Retina (tissue), 1 donor: ENCODE measurements at regions not wholly inside any gene's neighbourhood (a gene's known extent, or its start where the extent isn't known, plus 50 kb on each side); places are given as distances from the start of the nearest gene placed in this dataset.
"Not testable (repeated sequence)": the region's sequence is repeated elsewhere in the genome, so short reads cannot be mapped to it uniquely, and the experiment has no call there.

Experiments
- DNase-seq: peaks from one replicate; pipeline ENCODE4 v3.0.0-alpha.2; 2016

DNA sequence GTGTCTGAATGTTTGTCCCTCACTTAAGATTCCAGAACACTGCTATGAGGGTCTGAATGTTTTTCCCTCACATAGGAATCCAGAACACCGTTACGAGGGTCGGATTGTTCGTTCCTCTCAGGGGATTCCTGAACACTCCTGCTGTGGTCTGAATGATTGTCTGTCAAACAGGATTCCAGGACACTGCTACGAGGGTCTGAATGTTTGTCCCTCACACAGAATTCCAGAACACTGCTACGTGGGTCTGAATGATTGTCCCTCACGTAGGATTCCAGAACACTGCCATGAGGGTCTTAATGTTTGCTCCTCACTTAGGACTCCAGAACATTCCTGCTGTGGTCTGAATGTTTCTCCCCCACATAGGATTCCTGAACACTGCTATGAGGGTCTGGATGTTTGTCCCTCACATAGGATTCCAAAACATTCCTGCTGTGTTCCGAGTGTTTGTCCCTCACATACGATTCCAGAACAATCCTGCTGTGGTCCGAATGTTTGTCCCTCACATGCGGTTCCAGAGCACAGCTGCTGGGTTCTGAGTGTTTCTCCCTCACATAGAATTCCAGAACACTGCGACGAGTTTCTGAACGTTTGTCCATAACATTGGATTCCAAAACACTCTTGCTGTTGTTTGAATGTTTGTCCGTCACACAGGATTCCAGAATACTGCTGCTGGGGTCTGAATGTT lies 199.5 kb downstream of the FOXD4L6 start:
- no peak for DNase-seq

DNA sequence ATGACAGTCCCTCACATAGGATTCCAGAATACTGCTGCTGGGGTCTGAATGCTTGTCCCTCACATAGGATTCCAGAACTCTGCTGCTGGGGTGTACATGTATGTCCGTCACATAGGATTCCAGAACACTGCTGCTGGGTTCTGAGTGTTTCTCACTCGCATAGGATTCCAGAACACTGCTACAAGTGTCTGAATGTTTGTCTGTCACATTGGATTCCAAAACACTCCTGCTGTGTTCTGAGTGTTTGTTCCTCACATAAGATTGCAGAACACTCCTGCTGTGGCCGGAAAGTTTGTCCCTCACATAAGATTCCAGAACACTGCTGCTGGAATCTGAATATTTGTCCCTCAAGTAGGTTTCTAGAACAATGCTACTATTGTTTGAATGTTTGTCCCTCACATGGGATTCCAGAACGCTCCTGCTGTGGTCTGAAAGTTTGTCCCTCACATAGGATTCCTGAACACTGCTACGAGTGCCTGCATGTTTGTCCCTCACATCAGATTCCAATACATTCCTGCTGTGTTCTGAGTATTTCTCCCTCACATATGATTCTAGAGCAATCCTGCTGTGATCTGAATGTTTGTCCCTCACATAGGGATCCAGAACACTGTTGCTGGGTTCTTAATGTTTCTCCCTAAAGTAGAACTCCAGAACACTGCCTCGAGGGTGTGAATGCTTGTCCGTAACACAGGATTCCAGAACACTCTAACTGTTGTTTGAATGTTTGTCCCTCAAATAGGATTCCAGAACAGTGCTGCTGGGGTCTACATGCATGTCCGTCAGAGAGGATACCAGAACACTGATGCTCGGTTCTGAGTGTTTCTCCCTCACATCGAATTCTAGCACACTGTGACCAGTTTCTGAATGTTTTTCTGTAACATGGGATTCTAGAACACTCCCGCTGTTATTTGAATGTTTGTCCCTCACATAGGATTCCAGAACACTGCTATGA lies 200.4 kb downstream of the FOXD4L6 start:
- DNase-seq, result no peak

GRCh38 chr9:40927260-40927631 lies 201.2 kb downstream of the FOXD4L6 start:
- no peak for DNase-seq

DNA sequence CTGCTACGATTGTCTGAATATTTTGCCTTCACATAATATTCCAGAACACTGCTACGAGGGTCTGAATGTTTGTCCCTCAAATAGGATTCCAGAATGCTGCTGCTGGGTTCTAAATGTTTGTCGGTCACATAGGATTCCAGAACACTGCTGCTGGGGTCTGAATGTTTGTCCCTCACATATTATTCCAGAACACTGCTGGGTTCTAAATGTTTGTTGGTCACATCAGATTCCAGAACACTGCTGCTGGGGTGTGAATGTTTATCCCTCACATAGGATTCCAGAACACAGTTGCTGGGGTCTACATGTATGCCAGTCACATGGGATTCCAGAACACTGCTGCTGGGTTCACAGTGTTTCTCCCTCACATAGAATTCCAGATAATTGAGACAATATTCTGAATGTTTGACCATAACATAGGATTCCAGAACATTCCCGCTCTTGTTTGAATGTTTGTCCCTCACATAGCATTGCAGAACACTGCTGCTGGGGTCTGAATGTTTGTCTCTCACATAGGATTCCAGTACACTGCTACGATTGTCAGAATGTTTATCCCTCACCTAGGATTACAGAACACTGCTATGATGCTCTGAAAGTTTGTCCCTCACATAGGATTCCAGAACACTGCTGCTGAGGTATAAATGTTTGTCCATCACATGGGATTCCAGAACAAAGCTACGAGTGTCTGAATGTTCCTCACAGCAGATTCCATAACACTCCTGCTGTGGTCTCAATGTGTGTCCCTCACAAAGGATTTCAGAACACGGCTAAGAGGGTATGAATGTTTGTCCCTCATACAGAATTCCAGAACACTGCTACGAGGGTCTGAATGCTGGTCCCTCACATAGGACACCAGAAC lies 201.8 kb downstream of the FOXD4L6 start:
- no peak for DNase-seq

DNA sequence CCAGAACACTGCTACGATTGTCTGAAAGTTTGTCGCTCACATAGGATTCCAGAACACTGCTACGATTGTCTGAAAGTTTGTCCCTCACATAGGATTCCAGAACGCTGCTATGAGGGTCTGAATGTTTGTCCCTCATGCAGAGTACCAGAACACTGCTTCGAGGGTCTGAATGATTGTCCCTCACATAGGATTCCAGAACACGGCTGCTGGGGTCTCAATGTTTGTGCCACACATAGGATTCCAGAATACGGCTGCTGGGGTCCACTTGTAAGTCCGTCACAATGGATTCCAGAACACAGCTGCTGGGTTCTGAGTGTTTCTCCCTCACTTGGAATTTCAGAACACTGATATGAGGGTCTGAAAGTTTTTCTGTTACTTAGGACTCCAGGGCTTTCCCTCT lies 203.3 kb downstream of the FOXD4L6 start:
- no peak for DNase-seq

GRCh38 chr9:40916399-40916783 lies 212.1 kb downstream of the FOXD4L6 start:
- DNase-seq, result not testable (repeated sequence)

- DNase-seq, result not testable (repeated sequence)
Observed at GRCh38 chr9:40915660-40916398, 212.7 kb downstream of the FOXD4L6 start.

DNA sequence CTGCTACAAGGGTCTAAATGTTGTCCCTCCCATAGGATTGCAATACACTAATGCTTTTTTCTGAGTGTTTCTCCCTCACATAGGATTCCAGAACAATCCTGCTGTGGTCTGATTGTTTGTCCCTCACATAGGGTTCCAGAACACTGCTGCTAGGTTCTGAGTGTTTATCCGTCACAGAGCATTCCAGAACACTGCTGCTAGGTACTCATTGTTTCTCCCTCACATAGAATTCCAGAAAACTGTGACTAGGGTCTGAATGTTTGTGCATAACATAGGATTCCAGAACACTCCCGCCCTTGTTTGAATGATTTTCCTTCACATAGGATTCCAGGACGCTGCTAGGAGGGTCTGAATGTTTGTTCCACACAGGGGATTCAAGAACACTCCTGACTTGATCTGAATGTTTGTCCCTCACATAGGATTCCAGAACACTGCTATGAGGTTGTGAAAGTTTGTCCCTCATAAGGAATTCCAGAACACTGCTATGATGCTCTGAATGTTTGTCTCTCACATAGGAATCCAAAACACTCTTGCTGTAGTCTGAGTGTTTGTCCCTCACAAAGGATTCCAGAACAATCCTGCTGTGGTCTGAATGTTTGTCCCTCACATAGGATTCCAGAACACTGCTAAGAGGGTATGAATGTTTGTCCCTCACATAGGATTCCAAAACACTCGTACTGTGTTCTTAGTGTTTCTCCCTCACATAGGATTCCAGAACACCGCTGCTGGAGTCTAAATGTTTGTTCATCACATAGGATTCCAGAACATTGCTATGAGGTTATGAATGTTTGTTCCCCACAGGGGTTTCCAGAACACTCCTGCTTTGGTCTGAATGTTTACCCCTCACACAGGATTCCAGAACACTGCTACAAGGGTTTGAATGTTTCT lies 213.5 kb downstream of the FOXD4L6 start:
- no peak for DNase-seq

GRCh38 chr9:40913928-40914673 lies 214.4 kb downstream of the FOXD4L6 start:
- no peak for DNase-seq

GRCh38 chr9:40913096-40913719 lies 215.3 kb downstream of the FOXD4L6 start:
- no peak for DNase-seq

DNA sequence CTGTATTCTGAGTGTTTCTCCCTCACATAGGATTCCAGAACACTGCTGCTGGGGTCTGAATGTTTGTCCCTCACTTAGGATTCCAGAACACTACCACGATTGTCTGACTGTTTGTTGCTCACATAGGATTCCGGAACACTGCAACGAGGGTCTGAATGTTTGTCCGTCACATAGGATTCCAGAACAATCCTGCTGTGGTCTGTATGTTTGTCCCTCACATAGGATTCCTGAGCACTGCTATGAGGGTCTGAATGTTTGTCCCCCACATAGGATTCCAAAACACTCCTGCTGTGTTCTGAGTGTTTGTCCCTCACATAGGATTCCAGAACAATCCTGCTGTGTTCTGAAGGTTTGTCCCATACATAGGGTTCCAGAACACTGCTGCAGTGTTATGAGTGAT lies 215.8 kb downstream of the FOXD4L6 start:
- DNase-seq, result not testable (repeated sequence)

DNA sequence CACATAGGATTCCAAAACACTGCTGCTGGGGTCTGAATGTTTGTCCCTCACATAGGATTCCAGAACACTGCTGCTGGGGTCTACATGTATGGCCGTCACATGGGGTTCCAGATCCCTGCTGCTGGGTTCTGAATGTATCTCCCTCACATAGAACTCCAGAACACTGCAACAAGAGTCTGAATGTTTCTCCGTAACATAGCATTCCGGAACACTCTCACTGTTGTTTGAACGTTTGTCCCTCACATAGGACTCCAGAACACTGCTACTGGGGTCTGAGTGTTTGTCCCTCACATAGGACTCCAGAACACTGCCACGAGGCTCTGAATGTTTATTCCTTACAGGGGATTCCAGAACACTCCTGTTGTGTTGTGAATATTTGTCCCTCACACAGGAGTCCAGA lies 216.8 kb downstream of the FOXD4L6 start:
- DNase-seq, result no peak

- not testable (repeated sequence) for DNase-seq
Observed at GRCh38 chr9:40910995-40911394, 217.5 kb downstream of the FOXD4L6 start.

DNA sequence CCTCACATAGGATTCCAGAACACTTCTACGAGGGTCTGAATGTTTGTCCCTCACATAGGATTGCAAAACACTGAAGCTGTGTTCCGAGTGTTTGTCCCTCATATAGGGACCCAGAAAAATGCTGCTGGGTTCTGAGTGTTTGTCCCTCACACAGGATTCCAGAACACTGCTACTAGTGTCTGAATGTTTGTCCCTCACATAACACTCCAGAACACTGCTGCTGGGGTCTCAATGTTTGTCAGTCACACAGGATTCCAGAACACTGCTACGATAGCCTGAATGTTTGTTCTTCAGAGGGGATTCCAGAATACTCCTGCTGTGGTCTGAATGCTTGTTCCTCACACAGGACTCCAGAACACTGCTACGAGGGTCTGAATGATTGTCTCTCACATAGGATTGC lies 218.7 kb downstream of the FOXD4L6 start:
- DNase-seq, result no peak

DNA sequence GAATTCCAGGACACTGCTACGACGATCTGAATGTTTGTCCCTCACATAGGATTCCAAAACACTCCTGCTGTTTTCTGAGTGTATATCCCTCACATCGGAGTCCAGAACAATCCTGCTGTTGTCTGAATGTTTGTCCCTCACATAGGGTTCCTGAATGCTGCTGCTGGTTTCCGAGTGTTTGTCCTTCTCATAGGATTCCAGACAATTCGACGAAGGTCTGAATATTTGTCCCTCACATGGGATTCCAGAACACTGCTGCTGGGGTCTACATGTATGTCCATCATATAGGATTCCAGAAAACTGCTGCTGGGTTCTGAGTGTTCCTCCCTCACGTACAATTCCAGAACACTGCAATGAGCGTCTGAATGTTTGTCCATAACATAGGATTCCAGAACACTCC lies 219.4 kb downstream of the FOXD4L6 start:
- DNase-seq, result not testable (repeated sequence)

DNA sequence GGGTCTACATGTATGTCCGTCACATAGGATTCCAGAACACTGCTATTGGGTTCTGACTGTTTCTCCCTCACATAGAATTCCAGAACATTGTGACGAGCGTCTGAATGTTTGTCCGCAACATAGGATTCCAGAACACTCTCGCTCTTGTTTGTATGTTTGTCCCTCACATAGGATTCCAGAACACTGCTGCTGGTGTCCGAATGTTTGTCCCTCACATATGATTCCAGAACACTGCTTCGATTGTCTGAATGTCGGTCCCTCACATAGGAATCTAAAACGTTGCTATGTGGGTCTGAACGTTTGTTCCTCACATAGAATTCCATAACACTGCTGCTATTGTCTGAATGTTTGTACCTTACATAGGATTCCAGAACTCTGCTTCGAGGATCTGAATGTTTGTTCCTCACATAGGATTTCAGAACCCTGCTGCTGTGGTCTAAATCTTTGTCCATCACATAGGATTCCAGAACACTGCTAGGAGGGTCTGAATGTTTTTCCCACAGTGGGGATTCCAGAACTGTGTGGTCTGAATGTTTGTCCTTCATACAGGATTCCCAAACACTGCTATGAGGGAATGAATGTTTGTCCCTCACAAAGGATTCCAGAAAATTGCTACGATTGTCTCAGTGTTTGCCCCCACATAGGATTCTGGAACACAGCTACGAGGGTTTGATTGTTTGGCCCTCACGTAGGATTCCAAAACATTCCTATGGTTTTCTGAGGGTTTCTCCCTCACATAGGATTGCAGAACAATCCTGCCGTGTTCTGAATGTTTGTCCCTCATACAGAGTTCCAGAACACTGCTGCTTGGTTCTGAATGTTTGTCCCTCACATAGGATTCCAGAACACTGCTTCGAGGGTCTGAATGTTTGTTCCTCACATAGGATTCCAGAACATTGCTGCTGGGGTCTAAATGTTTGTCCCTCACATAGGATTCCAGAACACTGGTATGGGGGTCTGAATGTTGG lies 220.5 kb downstream of the FOXD4L6 start:
- DNase-seq, result no peak

- not testable (repeated sequence) for DNase-seq
Observed at GRCh38 chr9:40906879-40907278, 221.6 kb downstream of the FOXD4L6 start.

- not testable (repeated sequence) for DNase-seq
Observed at GRCh38 chr9:40892315-40892714, 236.2 kb downstream of the FOXD4L6 start.

DNA sequence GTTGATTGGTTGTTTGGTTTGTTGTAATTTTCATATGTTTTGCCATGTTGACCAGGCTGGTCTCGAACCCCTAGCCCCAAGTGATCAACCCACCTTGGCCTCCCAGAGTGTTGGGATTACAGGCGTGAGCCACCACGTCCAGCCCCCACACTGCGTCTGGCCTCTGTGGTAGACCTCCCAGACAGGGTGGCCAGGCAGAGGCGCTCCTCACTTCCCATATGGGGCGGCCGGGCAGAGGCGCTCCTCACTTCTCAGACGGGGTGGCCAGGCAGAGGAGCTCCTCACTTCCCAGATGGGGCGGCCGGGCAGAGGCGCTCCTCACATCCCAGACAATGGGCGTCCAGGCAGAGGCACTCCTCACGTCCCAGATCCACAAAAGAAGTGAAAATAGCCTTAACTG lies 242.6 kb downstream of the FOXD4L6 start:
- DNase-seq, result not testable (repeated sequence)
